ENCODE measurements at regions not wholly inside any gene's neighbourhood (a gene's known extent, or its start where the extent isn't known, plus 50 kb on each side); places are given as distances from the start of the nearest gene placed in this dataset.

DNA sequence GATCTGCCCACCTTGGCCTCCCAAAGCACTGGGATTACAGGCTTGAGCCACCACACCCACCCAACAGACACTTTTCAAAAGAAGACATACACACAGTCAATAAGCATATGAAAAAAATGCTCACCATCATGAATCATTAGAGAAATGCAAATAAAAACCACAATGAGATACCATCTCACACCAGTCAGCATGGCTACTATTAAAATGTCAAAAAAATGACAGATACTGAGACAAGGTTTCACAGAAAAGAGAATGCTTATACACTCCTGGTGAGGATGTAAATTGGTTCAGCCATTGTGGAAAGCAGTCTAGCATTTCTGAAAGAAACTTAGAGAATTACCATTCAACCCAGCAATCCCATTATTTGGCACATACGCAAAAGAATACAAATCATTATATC is 1947.2 kb downstream of the SUCLG1 start:
- no peak for DNase-seq (ENCODE audit: low spot score)

DNA sequence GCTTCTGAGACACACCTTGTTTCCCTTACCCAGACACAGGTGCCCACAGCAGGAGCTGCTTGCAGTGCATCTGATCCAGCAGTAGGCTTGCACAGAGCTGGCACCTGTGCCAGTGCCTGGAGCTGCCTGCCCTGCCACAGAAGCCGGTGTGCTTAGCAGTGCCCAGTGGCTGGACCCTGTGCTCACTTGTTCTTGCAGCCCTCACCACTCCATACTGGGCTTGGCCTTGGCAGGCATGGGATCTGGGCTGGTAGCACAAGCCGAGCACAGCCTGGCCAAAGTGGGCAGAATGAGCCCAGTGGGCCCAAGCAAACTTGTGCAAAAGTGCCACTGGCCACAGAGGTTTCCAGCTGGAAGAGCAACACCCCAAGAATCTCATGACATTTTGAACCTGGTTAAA is 1950.4 kb downstream of the SUCLG1 start:
- no peak for DNase-seq (ENCODE audit: low spot score)

DNA sequence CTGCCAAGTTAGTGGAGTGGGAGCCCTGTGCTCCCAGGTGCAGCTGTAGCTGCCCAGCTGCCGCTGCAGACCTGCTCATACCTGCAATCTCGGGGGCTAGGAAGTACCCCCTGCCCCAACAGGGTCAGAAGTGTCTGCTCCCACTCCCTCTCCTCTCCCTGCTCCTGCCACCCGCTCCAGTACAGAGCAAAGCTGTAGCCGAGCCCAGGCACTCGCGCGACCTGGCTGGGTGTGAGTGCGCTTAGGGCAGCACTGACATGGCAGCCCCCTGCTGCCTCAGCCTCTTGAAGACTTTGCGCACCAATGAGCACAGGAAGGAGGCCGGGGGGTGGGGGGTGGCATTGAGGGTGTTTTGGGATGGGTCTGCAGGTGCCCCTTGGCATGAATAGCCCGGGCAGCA is 1951.4 kb downstream of the SUCLG1 start:
- no peak for DNase-seq (ENCODE audit: low spot score)

DNA sequence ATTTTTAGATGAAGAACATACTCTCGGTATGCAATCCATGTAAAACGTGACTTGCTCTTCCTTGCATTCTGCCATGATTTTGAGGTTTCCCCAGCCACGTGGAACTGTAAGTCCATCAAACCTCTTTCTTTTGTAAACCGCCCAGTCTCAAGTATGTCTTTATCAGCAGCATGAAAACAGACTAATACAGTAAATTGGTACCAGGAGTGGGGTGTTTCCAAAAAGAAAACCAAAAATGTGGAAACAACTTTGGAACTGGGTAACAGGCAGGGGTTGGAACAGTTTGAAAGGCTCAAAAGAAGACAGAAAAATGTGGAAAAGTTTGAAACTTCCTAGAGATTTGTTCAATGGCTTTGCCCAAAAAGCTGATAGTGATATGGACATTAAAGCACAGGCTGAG is 1957.9 kb downstream of the SUCLG1 start:
- DNase-seq (ENCODE audit: low spot score) = no peak

DNA sequence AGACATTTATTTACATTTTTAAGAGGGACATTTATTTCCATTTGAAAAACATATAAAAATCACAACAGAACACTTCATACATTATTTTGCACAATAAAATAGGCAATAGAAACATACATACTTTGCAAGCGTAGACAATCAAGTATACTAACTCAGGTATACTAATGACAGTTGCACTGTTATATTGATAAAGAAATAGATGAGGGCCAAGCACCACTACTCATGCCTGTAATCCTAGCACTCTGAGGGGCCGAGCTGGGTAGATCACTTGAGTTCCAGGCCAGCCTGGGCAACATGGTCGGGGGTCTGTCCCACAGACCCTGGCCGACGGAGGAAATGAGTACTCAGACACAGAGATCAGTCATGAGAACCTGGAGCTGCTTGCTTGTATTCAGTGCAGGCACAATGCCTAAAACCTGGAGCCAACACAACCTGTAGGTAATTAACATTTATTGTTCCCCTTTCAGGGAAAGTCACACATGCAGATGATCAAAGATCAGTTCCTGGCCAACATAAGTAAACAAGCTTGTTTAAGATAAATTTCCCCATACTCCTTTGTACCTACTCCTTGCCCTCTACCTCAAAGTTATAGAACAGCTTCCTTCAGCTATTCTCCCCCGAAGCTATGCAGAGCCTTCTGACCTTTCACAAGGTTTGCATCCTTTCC is 1960.2 kb downstream of the SUCLG1 start:
- DNase-seq (ENCODE audit: low spot score) = no peak

DNA sequence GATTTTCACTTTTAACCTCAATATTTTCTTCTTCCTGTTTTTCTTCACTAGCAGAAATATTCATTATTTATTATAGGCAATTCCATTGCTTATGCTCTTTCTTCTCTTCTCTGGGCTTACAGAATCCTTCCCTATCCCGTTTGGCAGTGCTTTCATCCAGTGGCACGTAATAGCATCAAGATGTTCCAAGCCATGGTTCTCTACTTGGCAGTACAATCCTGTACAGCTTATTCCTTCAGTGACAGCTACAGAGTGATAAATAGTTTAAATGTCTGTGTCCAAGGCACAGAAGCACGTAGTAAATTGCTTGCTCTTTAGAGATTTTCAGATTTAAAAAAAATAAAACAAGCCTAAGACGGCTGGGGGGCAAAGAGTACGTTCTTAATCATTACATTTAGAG is 1964.3 kb downstream of the SUCLG1 start:
- no peak for DNase-seq (ENCODE audit: low spot score)

DNA sequence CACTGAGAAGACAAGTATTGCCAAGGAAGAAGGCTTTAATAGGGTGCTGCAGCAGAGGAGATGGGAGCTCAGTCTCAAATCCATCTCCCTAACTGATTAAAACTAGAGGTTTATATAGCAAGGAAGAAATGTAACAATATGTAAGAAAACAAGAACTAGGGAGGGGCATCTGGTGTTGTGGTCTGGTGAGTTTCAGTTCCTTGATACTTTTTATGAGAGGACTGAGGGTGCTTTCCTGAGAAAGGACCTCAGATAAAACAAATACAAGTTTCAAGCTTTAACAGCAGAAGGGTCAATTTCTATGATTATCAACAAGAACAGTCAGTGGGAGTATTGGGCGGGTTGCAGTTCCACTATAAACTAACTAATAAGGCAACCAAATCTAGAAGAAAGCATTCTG is 1967.5 kb downstream of the SUCLG1 start:
- DNase-seq (ENCODE audit: low spot score) = no peak

DNA sequence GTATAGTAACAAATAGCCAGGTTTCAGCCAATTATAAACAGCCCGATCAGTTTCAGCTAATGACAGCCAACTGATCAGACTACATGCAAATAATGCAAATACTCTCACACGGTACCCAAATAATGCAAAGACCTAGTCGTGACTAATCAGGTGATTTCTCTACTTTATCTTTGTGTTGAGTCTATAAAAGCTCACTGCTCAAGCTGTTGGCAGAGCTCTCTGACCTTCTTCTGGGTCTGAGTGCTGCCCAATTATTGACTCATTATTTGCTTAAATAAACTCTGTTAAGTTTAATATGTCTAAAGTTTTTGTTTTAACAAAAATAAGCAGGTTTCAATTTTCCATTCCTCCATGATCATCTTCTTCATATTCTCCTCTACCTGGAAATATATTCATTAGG is 1971.7 kb downstream of the SUCLG1 start:
- DNase-seq (ENCODE audit: low spot score) = no peak

DNA sequence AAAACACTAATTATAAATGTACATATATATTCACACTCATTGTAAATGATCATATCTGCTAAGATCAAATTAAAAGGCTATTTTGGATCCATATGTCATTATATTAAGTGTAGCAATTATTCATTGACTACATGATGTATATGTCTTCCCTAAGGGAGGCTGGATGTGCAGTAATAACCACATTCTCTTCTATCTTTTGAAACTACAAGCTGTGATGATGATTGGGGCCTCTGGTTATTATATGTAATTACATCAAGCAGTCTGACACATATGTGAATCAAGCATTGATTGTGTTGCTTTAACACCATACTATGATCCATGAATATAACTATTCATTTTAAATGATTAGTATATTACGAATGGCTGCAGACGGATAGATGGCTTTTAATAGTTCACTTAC is 1973.4 kb downstream of the SUCLG1 start:
- DNase-seq (ENCODE audit: low spot score) = no peak

DNA sequence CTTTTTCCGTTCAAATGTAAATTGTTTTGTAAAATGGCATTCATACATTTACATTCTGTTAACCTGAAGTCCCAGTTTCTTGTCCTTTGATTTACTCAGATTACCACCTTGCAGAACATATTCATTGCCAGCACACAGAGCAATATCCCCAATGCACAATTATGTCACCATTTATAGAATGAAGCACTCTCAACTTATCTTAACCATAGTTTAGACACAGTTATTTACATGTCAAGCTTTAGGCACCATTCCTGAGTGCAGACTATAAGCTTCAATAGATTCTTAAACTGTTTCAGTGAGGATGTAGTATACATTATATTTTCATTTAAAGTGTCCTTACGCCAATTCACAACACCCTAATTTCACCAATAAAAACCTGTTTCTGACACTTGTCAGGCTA is 1977.9 kb downstream of the SUCLG1 start:
- no peak for DNase-seq (ENCODE audit: low spot score)

DNA sequence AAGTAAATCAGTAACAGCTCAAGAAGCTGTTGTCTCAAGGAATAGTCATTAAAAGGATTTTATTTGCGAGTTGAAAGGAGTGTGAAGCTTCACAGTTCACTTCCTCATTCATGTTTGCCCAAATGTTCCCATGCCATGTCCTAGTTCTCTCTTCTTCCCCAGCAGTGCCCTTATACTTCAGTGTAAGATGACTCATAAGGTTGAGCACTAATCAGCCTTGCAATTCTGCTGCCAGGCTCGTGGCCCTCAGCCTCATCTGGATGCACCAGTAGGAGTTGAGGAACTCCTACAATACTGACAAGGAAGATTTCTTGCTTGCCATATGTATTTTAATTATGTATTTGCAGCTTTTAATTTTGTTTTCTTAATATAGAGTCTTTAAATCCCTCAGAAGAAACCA is 1980.4 kb downstream of the SUCLG1 start:
- DNase-seq (ENCODE audit: low spot score) = peak; percentile 5

DNA sequence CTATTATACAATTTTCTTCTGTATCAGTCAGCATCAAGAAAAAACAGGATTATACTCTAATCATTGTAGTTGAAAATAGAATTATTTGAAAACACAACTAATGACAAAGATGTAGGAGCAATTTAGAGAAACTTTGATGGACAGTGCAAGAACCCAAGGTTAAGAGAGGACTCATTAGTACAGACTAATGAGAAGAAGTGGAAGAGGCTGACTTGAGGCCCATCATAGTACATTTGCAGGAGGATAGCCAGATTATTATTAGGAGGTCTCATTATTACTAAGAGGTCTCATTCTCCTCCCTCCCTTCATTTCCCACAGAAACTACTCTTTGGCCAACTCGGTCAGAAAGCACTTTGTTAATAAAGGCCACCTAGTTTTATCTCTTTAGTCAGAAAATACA is 1983.0 kb downstream of the SUCLG1 start:
- no peak for DNase-seq (ENCODE audit: low spot score)

DNA sequence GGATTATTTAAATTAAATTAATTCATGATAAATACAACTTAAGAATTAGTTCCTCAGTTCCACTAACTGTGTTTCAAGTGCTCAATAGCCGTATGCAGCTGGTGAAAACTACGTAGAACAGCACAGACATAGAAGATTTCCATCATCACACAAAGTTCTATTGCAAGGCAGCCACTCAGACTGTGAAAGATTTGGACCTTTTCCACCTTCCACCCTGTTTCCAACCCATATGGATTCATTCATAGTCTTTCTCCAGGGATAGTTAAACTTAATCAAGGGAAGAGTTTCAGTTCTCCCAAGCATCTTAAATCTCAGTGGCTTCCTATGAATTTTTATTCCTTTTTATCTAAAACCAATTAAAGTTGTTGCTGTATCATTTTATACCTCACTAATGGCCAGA is 2030.8 kb downstream of the SUCLG1 start:
- DNase-seq (ENCODE audit: low spot score) = no peak

DNA sequence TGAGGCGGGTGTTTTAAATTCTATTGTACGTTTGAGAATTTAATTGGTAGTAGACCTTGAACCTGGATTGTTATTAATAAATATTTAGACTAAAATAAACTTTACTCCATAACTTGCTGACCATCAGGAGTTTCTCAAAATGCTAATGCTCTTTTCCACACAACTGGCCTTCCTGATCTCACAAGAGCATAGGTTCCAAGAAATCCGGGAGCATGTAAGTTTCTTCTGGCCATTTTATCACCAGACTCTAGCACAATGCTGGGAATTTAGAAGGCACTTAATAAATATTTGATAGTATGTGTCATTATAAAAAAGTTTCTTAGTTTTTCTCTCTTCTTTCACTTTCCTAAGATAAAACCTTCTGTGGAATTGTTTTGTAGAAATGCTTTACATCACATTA is 2047.1 kb downstream of the SUCLG1 start:
- DNase-seq (ENCODE audit: low spot score) = no peak

DNA sequence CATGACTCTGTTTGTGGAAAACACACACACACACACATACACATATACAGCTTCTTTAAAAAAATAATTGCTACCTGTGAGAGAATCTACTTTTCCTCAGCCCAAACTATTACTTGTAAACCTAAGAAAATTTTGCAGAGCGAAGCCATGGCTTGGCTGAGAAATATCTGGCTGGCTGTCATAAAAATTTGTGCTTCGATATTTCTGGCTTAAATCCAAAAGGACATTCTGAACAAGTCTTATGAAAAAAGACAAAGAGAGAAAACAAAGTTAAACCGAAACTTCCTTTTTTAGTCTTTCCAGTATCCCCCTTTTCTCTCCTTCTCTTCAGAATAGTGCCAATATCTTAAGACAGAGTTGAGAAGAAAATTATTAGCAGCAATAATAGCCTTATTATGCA is 2048.0 kb downstream of the SUCLG1 start:
- DNase-seq (ENCODE audit: low spot score) = no peak

DNA sequence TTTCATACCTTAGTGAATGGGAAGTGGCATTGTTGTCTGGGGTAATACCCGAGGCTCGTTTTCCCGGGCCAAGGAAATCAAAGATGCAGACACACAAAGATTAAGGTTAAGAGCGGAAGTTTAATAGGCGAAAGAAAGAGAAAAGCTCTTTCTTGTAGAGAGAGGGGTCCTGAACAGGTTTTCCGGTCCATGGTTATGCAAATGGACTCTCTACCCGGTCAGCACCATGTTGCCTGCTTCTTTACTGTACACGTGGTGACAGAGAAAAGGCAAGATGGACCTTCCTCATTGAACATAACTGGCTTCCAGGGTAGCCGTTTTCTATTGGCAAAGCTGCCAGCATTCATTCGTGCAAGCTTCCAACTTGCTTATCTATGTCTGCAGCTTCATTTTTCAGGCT is 2063.5 kb downstream of the SUCLG1 start:
- DNase-seq (ENCODE audit: low spot score) = no peak

DNA sequence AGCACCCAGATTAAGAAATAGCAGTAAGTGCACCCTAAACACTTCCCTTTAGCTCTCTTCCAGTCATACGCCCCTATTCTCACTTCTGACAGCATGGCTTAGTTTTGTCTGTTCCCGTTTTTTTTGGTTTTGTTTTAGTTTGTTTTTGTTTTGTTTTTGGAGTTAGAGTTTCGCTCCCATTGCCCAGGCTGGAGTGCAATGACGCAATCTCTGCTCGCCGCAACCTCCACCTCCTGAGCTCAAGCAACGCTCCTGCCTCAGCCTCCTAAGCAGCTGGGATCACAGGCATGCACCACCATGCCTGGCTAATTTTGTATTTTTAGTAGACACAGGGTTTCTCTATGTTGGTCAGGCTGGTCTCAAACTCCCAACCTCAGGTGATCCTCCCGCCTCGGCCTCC is 2067.7 kb downstream of the SUCLG1 start:
- DNase-seq (ENCODE audit: low spot score) = no peak

DNA sequence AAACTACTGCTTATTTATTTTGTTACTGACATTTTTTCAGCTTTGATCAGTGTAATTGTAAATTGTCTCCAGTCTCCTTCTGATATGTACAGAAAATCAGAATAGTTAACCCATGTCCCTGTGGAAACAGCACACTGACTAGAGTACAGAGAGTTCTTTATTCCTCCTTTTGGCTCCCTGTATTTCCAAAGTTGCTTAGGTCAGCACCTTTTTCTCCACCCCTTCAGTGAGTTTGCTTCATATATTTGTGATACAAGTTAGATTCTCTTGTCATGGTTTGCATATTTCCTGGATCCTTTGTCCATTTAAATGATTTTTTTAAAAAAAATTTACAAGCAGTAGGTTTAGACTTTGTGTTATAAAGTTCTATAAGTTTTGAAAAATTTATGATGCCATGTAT is 2051.1 kb upstream of the LRRTM1 start:
- no peak for DNase-seq (ENCODE audit: low spot score)

DNA sequence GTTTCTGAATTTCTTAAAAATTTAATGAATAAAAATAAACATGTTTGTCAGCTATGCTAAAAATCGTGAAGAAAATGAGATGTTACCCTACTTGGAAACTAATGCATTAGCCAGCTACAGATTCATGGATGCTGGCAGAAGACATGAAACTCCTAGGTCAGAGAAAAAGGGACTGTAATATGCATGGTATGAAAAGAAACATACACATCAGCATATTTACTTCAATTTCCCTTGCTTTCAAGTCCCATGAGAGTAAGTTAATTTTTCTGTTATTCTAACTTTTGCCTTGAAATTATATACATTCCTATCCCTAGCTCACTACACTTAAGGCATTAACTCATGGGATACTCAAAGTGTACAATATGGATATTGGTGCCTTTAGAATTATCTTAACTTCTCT is 2041.4 kb upstream of the LRRTM1 start:
- no peak for DNase-seq (ENCODE audit: low spot score)

DNA sequence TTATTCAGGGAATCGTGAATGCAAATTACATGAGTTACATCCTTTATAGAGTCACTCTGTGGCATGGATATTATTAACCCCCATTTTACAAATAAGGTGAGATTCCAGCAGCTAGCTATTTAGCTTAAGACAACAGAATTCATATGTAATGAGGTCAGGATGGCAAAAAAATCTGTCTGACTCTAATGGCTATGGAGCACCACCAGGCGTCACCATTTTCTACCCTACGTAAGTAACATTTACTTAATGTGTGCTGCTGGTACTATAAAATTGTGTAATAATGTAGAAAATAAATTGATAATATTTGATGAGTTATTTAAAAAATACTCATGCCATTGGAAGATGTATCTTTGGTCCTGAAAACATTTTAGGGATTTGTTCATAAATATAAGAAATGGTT is 2040.1 kb upstream of the LRRTM1 start:
- peak; percentile 16 for DNase-seq (ENCODE audit: low spot score)

DNA sequence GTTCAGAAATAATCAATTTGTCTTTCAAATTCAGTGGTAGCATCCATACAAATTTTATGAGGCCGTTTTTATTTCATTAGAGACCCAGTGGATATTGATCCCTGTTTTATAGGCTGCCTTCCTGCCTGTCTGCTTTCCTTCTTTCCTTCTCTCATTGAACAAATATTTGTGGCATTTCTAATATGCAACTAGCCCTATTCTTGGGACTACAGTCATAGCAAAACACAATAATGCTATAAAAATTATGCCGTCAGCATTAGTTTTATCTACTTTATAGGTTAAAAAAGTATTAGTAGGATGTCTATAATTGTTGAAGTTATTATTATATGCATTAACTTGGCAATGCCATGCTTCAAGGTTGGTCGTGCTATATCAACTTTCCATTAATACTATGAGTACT is 2037.8 kb upstream of the LRRTM1 start:
- DNase-seq (ENCODE audit: low spot score) = no peak

DNA sequence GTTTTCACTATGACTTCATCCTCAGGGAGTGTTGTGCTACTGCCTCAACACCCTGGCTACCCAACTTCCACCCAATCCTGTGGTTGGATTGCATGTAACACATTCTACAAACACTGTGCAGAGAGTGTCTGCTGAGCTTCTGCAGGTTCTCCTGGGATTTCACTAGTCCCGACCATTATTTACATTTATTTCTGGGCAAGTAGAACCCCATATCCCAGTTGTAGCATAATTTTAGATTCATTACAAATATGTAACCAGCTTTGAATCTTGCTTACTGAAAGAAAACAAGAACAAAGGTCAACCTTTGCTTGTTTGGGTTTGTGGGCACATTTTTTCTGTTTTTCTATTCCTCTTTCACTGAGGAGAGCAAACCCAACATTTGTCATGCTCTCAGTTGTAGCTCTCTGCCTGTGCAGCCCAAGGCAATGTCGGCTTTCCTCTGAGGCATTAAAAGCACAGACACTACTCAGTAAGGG is 2036.1 kb upstream of the LRRTM1 start:
- DNase-seq (ENCODE audit: low spot score) = peak; percentile 49

DNA sequence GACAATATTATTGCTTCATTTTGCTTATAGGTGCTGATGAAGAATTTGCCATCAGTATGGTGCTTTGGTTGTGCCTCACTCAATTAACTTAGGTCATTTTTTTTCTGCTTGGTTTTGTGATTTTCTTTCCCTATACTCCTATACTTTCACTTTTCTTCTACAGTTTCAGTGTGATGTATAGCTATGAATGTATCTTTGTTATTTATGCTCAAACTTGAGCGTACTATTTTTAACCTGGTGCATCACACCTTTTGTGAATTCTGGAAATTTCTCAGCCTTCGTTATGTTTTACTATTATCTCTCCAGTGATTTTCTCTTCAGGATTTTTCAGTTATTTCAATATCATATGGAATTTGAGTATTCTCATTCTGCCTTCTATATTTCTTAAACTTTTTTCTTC is 2035.3 kb upstream of the LRRTM1 start:
- DNase-seq (ENCODE audit: low spot score) = no peak

DNA sequence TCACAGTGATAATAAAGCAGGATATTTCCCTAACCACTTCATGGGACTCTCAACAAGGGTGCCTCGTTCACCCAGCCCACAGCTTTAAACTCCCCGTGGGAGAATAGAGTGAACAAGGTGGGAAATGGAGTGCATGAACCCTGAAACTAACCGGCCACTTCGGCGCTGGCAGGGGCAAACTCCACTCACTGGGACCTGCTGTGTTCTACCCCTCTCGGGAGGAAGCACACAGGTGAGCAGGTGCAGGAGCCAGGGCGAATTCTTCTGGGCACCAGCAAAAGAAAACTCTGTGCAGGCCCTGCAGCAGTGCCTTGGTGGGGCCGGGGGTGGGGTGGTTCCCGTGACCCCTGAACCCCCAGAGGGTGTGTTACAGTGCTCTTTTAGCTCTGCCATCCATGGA is 2029.1 kb upstream of the LRRTM1 start:
- no peak for DNase-seq (ENCODE audit: low spot score)

DNA sequence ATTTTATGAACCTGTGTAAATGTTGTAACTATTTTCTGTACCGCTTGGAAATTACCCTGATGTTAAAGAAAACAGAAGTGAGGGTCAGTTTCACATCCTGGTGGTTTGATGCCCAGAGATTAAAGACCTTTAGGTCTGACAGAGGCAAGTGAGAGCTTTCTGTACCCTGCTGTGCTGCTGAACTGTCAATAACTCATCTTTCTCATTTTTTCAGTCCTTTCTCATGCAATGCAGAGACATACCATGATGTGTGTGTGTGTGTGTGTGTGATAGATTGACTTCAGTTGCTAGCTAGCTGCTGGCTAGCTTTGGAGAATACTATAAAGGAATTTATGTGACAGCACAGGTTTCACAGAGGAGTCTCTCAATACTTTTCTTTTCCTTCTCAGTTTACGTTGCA is 2025.6 kb upstream of the LRRTM1 start:
- DNase-seq (ENCODE audit: low spot score) = no peak

Data from H4 (cell line).